Tibial artery (tissue), 4 donors: ENCODE measurements at regions not wholly inside any gene's neighbourhood (a gene's known extent, or its start where the extent isn't known, plus 50 kb on each side); places are given as distances from the start of the nearest gene placed in this dataset.

Source experiments
- DNase-seq, 2 donors: peaks; one replicate each; pipeline ENCODE4 v3.0.0-alpha.2; 2019
- H3K27ac ChIP-seq, 2 donors: fragments of 200-600 bp; sonication (generic) in 1 of 2; 1 replicate in 1 of 2; 2 replicates in 1 of 2; pipeline ENCODE4 v1.5.1; 2018 to 2019; ENCODE audit warnings: mild to moderate bottlenecking in 1 of 2
- H3K27me3 ChIP-seq, 2 donors: fragments of 200-600 bp; sonication (generic) in 1 of 2; one replicate each; pipeline versions ENCODE4 v1.5.1 to v1.6.0; 2016 to 2019
- H3K36me3 ChIP-seq, 3 donors: fragments of 200-600 bp; sonication (generic) in 2 of 3; one replicate each; pipeline ENCODE4 v1.5.1; 2016 to 2019; ENCODE audit warnings: mild to moderate bottlenecking in 2 of 3
- H3K4me1 ChIP-seq, 4 donors: fragments of 200-600 bp; sonication (generic) in 2 of 4; 1 replicate in 3 of 4; 2 replicates in 1 of 4; pipeline ENCODE4 v1.5.1; 2016 to 2019
- H3K4me3 ChIP-seq, 2 donors: fragments of 200-600 bp; sonication (generic) in 1 of 2; 1 replicate in 1 of 2; 2 replicates in 1 of 2; pipeline ENCODE4 v1.5.1; 2018 to 2019; ENCODE audit warnings: mild to moderate bottlenecking in 2 of 2
- H3K9me3 ChIP-seq, 3 donors: fragments of 200-600 bp; sonication (generic) in 1 of 3; one replicate each; pipeline ENCODE4 v1.5.1; 2016 to 2019
- intact Hi-C: fragments of 100-400 bp; cut with DNase I; formaldehyde crosslinking; loops from one replicate; pipeline ENCODE4 v1.15.0; 2023; ENCODE audit warnings: low total_unique reads
- TF ChIP-seq, protein P1 (sequence below), 2 experiments: fragments of 200-600 bp in 1 of 2; fragments of 450-650 bp in 1 of 2; IDR thresholded peaks; one replicate each; pipeline ENCODE4 v1.5.1; 2017 to 2019; ENCODE audit warnings: antibody characterized with exemption in 2 of 2, mild to moderate bottlenecking in 1 of 2, moderate library complexity in 1 of 2

DNA sequence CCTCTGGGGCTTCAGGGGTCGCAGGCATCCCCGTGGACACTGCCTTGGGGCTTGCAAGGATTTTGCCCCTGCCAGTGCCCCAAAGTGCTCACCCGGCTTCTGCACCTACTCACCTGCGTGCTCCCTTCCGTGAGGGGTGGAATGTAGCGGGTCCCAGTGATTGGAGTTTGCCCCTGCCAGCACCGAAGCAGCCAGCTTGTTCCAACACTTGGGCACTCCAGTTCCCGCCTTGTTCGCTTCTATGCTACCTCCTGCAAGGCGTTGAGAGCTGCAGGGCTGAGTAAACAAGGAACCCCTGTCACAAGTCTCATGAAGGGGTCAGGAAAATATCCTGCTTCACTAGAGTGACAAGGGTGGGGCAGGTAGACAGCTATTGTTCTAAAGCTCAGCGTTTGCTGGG lies 631.5 kb downstream of the EPHA4 start:
- Histone ChIP-seq H3K36me3 (no peaks in the 10 kb centered on the region), H3K9me3 (no peaks in the 10 kb centered on the region), H3K4me3 (no peak overlapping the region), H3K27ac (no peak overlapping the region), H3K27me3 (no peaks in the 10 kb centered on the region), H3K4me1 (peaks cover 0 to 23% (median 2%) of the 10 kb centered on the region in 4 donors)
- TF ChIP-seq, protein P1, sequence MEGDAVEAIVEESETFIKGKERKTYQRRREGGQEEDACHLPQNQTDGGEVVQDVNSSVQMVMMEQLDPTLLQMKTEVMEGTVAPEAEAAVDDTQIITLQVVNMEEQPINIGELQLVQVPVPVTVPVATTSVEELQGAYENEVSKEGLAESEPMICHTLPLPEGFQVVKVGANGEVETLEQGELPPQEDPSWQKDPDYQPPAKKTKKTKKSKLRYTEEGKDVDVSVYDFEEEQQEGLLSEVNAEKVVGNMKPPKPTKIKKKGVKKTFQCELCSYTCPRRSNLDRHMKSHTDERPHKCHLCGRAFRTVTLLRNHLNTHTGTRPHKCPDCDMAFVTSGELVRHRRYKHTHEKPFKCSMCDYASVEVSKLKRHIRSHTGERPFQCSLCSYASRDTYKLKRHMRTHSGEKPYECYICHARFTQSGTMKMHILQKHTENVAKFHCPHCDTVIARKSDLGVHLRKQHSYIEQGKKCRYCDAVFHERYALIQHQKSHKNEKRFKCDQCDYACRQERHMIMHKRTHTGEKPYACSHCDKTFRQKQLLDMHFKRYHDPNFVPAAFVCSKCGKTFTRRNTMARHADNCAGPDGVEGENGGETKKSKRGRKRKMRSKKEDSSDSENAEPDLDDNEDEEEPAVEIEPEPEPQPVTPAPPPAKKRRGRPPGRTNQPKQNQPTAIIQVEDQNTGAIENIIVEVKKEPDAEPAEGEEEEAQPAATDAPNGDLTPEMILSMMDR (IDR thresholded peaks at IDR 0.05) = no peak
- intact Hi-C loops = no loop called here
- DNase-seq = no peak

DNA sequence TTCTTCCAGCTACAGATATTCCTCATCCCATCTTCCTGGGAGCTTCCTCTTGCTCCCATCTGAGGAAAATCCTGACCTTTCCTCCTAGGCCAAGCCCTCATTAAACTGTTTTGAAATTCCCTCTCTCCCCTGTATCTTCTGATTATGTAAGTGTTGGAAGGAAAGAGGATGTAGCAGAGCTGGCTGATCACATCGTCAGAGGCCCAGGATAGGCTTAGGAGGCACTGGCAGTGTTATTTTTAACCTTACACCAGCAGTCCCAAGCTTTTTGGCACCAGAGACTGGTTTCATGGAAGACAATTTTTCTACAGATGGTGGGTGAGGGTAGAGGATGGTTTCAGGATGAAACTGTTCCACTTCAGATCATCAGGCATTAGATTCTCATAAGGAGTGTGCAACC lies 630.4 kb downstream of the EPHA4 start:
- TF ChIP-seq, protein P1 (IDR thresholded peaks at IDR 0.05) = no peak
- no peaks in the 10 kb centered on the region for H3K9me3 ChIP-seq
- no peak for DNase-seq
- H3K4me3 ChIP-seq = no peak overlapping the region
- peaks cover 0 to 15% (median 2%) of the 10 kb centered on the region in 4 donors for H3K4me1 ChIP-seq
- no peak overlapping the region for H3K27ac ChIP-seq
- H3K36me3 ChIP-seq = no peaks in the 10 kb centered on the region
- intact Hi-C loops = no loop called here
- no peaks in the 10 kb centered on the region for H3K27me3 ChIP-seq

DNA sequence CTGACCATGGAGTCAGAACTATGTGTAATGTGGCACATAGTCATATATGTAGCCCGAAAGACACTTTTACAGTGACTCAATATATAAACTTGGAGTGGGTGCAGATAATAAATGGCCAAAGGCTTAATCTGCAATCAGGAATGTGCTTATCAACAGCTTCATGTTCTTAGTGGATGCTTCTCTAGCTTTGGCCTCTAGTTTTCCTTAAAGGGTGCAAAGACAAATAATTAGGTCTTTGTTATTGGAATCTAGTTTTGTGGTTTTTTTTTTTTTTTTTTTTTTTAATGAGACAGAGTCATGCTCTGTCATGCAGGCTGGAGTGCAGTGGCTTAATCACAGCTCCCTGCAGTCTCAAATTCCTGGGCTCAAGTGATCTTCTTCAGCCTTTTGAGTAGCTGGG lies 625.6 kb downstream of the EPHA4 start:
- Histone ChIP-seq H3K27me3 (no peaks in the 10 kb centered on the region), H3K9me3 (no peaks in the 10 kb centered on the region), H3K27ac (no peak overlapping the region), H3K4me1 (no peaks in the 10 kb centered on the region), H3K36me3 (no peaks in the 10 kb centered on the region), H3K4me3 (no peak overlapping the region)
- DNase-seq = no peak
- intact Hi-C loops = no loop called here
- TF ChIP-seq, protein P1 (IDR thresholded peaks at IDR 0.05) = no peak

DNA sequence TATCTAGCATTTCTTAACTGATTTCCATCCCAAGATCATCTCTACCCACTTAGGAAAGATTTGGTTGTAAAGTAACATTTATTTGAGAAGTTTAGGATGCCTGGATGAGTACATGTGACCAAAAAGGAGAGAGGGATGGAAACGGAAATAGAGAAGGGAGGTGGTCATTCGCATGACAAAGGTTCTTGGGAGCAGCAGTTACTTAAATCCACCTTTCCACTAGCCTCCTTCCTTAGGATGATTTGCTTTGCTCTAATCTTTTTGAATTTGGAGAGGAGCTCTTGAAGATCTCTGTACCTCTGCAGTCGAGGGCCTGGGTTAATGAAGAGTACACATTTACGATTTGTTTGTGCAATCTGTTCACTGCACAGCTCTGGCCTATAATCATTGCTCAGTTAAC lies 623.5 kb downstream of the EPHA4 start:
- TF ChIP-seq, protein P1 (IDR thresholded peaks at IDR 0.05) = no peak
- Histone ChIP-seq H3K9me3 (no peaks in the 10 kb centered on the region), H3K27ac (no peak overlapping the region), H3K4me3 (no peak overlapping the region), H3K4me1 (no peaks in the 10 kb centered on the region), H3K27me3 (no peaks in the 10 kb centered on the region), H3K36me3 (no peaks in the 10 kb centered on the region)
- intact Hi-C loops = no loop called here
- no peak for DNase-seq

DNA sequence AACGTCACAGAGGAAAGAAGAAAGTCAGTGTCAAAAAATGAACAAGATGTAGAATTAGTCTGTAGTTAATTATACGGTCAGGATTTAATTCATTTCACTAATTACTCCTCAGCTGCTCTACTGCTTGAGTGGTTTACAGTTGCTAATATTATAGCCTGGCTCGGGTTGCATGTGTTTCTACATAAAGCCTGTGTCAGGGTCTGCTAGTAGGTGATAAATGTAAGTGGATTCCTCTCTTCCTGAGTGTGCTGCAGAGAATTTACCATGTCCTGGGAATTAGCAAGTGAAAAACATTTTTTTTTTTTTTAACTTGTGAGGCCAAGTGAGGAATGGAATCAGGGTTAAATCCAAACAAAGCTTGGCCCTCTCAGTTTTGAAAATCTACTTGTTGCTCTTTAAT lies 622.6 kb downstream of the EPHA4 start:
- H3K27me3 ChIP-seq = no peaks in the 10 kb centered on the region
- intact Hi-C loops = no loop called here
- no peak overlapping the region for H3K4me3 ChIP-seq
- DNase-seq = no peak
- no peak overlapping the region for H3K27ac ChIP-seq
- H3K36me3 ChIP-seq = no peaks in the 10 kb centered on the region
- TF ChIP-seq, protein P1 (IDR thresholded peaks at IDR 0.05) = no peak
- no peaks in the 10 kb centered on the region for H3K4me1 ChIP-seq
- no peaks in the 10 kb centered on the region for H3K9me3 ChIP-seq

DNA sequence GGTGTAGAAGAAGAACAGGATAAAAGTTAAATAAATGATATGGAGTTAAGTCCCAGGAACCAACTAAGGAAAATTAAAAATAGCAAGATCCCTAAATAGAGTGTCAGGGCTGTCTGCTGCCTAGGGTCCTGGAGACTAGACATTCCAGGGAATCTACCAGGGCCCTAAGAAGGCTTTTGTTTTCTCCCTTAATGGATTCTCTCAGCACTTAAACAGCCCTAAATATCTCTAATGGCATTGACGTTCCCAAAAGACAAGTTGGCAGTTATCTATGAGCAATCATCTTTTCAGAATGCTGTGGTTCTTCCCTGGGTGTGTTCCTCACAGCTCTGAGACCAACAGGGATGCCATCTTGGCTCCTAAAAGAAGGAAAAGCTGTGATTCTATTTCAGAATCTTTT lies 616.3 kb downstream of the EPHA4 start:
- Histone ChIP-seq H3K9me3 (no peaks in the 10 kb centered on the region), H3K27ac (no peak overlapping the region), H3K36me3 (no peaks in the 10 kb centered on the region), H3K4me1 (peaks cover 0 to 21% (median 9%) of the 10 kb centered on the region in 4 donors), H3K27me3 (no peaks in the 10 kb centered on the region), H3K4me3 (no peak overlapping the region)
- TF ChIP-seq, protein P1 (IDR thresholded peaks at IDR 0.05) = no peak
- DNase-seq = no peak
- intact Hi-C loops = no loop called here
